Astrocyte (in vitro differentiated cells and primary cell): ENCODE measurements at regions not wholly inside any gene's neighbourhood (a gene's known extent, or its start where the extent isn't known, plus 50 kb on each side); places are given as distances from the start of the nearest gene placed in this dataset.

Experiments
- EZH2 ChIP-seq: IDR thresholded peaks from 2 replicates; pipeline ENCODE4 v1.6.1; 2012; ENCODE audit warnings: mild to moderate bottlenecking, low read length, inconsistent platforms; ENCODE audit not compliant: insufficient read depth
- TF ChIP-seq, protein P1 (sequence below): IDR thresholded peaks from 2 replicates; pipeline ENCODE4 v1.5.1; 2011; ENCODE audit warnings: low read depth, mild to moderate bottlenecking, inconsistent platforms, low read length, moderate library complexity; ENCODE audit not compliant: insufficient read depth

DNA sequence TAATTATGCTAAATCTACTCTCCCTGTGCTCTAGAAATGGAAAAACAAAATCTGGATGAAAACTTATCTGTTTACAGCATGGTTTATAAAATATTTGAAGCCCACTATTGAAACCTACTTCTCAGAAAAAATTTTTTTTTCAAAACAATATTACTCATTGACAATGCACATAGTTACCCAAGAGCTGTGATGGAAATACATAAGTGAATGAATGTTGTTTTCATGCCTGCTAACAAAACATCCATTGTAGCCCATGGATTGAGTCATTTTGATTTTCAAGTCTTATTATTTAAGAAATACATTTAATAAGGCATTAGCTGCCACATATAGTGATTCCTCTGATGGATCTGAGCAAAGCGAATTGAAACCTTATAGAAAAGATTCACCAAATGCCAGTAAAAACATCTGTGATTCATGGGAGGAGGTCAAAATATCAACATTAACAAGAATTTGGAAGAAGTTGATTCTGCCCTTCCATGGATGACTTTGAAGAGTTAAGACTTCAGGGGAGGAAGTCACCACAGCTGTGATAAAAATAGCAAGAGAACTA is 144.7 kb upstream of the HHIP start:
- TF ChIP-seq, protein P1, sequence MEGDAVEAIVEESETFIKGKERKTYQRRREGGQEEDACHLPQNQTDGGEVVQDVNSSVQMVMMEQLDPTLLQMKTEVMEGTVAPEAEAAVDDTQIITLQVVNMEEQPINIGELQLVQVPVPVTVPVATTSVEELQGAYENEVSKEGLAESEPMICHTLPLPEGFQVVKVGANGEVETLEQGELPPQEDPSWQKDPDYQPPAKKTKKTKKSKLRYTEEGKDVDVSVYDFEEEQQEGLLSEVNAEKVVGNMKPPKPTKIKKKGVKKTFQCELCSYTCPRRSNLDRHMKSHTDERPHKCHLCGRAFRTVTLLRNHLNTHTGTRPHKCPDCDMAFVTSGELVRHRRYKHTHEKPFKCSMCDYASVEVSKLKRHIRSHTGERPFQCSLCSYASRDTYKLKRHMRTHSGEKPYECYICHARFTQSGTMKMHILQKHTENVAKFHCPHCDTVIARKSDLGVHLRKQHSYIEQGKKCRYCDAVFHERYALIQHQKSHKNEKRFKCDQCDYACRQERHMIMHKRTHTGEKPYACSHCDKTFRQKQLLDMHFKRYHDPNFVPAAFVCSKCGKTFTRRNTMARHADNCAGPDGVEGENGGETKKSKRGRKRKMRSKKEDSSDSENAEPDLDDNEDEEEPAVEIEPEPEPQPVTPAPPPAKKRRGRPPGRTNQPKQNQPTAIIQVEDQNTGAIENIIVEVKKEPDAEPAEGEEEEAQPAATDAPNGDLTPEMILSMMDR: no peak
- TF ChIP-seq EZH2: no peak
